HepG2 (cell line): ENCODE measurements at regions not wholly inside any gene's neighbourhood (a gene's known extent, or its start where the extent isn't known, plus 50 kb on each side); places are given as distances from the start of the nearest gene placed in this dataset.
"Not testable (repeated sequence)": the region's sequence is repeated elsewhere in the genome, so short reads cannot be mapped to it uniquely, and the experiment has no call there.

ENCODE experiments used
- ATAC-seq: fragments of 200-7000 bp; cut with Tn5 transposase; 3 replicates; pipeline ENCODE4 v1.9.1; 2020; ENCODE audit warnings: mild to moderate bottlenecking, moderate library complexity
- BruUV-seq: library from RNA; stranded (reverse); fragments of 400-500 nt; replicated peaks from 2 replicates; lab custom pipeline; 2021; lab: Mats Ljungman, UMichigan
- CTCF ChIA-PET: fragments of 300-600 bp; formaldehyde crosslinking; extraction: SDS; loops from one replicate; lab custom pipeline; 2021; ENCODE audit warnings: low total read pairs, inconsistent platforms, low intra/inter-chr PET ratio; lab: Yijun Ruan, JAX
- POLR2A ChIA-PET: fragments of 350-600 bp; sonication (Branson Sonifier 250); formaldehyde crosslinking; loops from one replicate; lab custom pipeline; 2020; ENCODE audit warnings: antibody characterized with exemption, inconsistent platforms; lab: Yijun Ruan, JAX
- DNase-seq: peaks from one replicate; pipeline ENCODE4 v3.0.0-alpha.2; 2015; ENCODE audit warnings: low spot score
- FAIRE-seq: peaks from 3 replicates; lab custom pipeline; 2011; peaks lifted over from hg19 to GRCh38; lab: Jason Lieb, UNC
- H2AFZ ChIP-seq: one replicate; pipeline ENCODE4 v1.6.1; 2011; ENCODE audit warnings: low read length, inconsistent platforms
- H3K27ac ChIP-seq: fragments of 300-600 bp; 3 replicates; pipeline ENCODE4 v1.8.0; 2011; ENCODE audit warnings: mixed run types, mild to moderate bottlenecking, mixed read lengths, low read length, inconsistent platforms; ENCODE audit not compliant: insufficient read depth; ENCODE audit errors: extremely low read length
- H3K27me3 ChIP-seq, 2 experiments: fragments of 200-600 bp in 1 of 2; 2 replicates in 1 of 2; 3 replicates in 1 of 2; pipeline versions ENCODE4 v1.6.0 to v1.8.0; 2011; ENCODE audit warnings: low read length in 2 of 2, mild to moderate bottlenecking in 2 of 2, moderate library complexity in 2 of 2, inconsistent platforms in 1 of 2; ENCODE audit not compliant: insufficient read depth in 2 of 2, control insufficient read depth in 1 of 2
- H3K36me3 ChIP-seq, 2 experiments: fragments of 200-600 bp in 1 of 2; replicated peaks in 1 of 2; 2 replicates in 1 of 2; 3 replicates in 1 of 2; pipeline versions ENCODE4 v1.5.1 to v1.8.0; 2011; ENCODE audit warnings: low read length in 2 of 2, inconsistent platforms in 1 of 2; ENCODE audit not compliant: insufficient read depth in 2 of 2, control insufficient read depth in 1 of 2
- H3K4me1 ChIP-seq: 2 replicates; pipeline ENCODE4 v1.5.1; 2012; ENCODE audit warnings: low read length, inconsistent platforms; ENCODE audit not compliant: insufficient read depth
- H3K4me2 ChIP-seq: 2 replicates; pipeline ENCODE4 v1.6.0; 2011; ENCODE audit warnings: low read depth, low read length, inconsistent platforms
- H3K4me3 ChIP-seq, 3 experiments: fragments of 200-600 bp in 1 of 3; sonication (generic), shearing (Covaris generic) in 1 of 3; replicated peaks in 1 of 3; 2 replicates each; pipeline ENCODE4 v1.5.1; 2011 to 2016; ENCODE audit warnings: low read length in 3 of 3, inconsistent platforms in 2 of 3, low read depth in 2 of 3, mild to moderate bottlenecking in 2 of 3, control low read depth in 1 of 3, mixed read lengths in 1 of 3; ENCODE audit not compliant: insufficient read depth in 1 of 3
- H3K79me2 ChIP-seq: one replicate; pipeline ENCODE4 v1.6.1; 2011; ENCODE audit warnings: low read length, inconsistent platforms; ENCODE audit not compliant: insufficient read depth
- H3K9ac ChIP-seq: 2 replicates; pipeline ENCODE4 v1.6.0; 2011; ENCODE audit warnings: mild to moderate bottlenecking, low read depth, low read length, inconsistent platforms; ENCODE audit not compliant: insufficient read depth
- H3K9me3 ChIP-seq: 2 replicates; pipeline ENCODE4 v1.5.1; 2012; ENCODE audit warnings: mild to moderate bottlenecking, low read length
- H4K20me1 ChIP-seq: 2 replicates; pipeline ENCODE4 v1.6.0; 2011; ENCODE audit warnings: inconsistent platforms, mild to moderate bottlenecking, low read length, moderate library complexity; ENCODE audit not compliant: insufficient read depth
- WGBS: methylation state at CpG from one replicate; pipeline ENCODE4 v1.1.6; 2017; ENCODE audit warnings: low lambda C conversion rate; 5-methylcytosine and 5-hydroxymethylcytosine counted together
- in situ Hi-C: cut with HindIII; loops from 2 replicates; pipeline ENCODE4 v1.10.0; 2017; ENCODE audit warnings: low pct_unique_long_range_greater_than_20kb; ENCODE audit not compliant: extremely low pct_ligation_motif_present
- intact Hi-C: fragments of 100-400 bp; cut with micrococcal nuclease; formaldehyde crosslinking; loops from one replicate; pipeline ENCODE4 v1.10.0; 2022; ENCODE audit not compliant: unreplicated experiment

GRCh38 chr16:22572331-22573224 is 61.9 kb downstream of the NPIPB5 start:
- 33% methylated on average over 5 of the region's 11 CpGs for WGBS
- POLR2A ChIA-PET, H3K27ac ChIP-seq, intact Hi-C loops, H2AFZ ChIP-seq, H3K4me1 ChIP-seq, H3K4me2 ChIP-seq, H3K36me3 ChIP-seq, H3K79me2 ChIP-seq, H3K9ac ChIP-seq, BruUV-seq, H3K9me3 ChIP-seq, FAIRE-seq, ATAC-seq, in situ Hi-C loops, CTCF ChIA-PET, H4K20me1 ChIP-seq, H3K4me3 ChIP-seq, DNase-seq: not testable (repeated sequence)
- peaks cover 7 to 13% of the 10 kb centered on the region in 2 experiments; a peak in 4 of 5 replicates for H3K27me3 ChIP-seq

- H3K9ac ChIP-seq, H3K4me3 ChIP-seq, H3K4me2 ChIP-seq, POLR2A ChIA-PET, H3K27ac ChIP-seq, H3K36me3 ChIP-seq, H3K79me2 ChIP-seq, H2AFZ ChIP-seq, BruUV-seq, CTCF ChIA-PET, DNase-seq, in situ Hi-C loops, FAIRE-seq, H4K20me1 ChIP-seq, intact Hi-C loops, H3K9me3 ChIP-seq, H3K4me1 ChIP-seq: not testable (repeated sequence)
- peak; percentile 97 for ATAC-seq
- no CpG with 5 or more reads among the region's 26 CpGs for WGBS
- H3K27me3 ChIP-seq = peaks cover 7 to 13% of the 10 kb centered on the region in 2 experiments; a peak in 4 of 5 replicates
Observed at GRCh38 chr16:22573225-22573530, 62.5 kb downstream of the NPIPB5 start.
